HPDE6-E6E7 (cell line): ENCODE measurements at regions not wholly inside any gene's neighbourhood (a gene's known extent, or its start where the extent isn't known, plus 50 kb on each side); places are given as distances from the start of the nearest gene placed in this dataset.

Experiments
- DNase-seq: peaks from one replicate; pipeline ENCODE4 v3.0.0; 2011; ENCODE audit warnings: missing footprints; ENCODE audit errors: extremely low spot score

GRCh38 chr5:119789406-119790117, 160.2 kb downstream of the FAM170A start:
- no peak for DNase-seq

- no peak for DNase-seq
Measured at GRCh38 chr5:119792161-119792799, 162.9 kb downstream of the FAM170A start.

- DNase-seq: no peak
Measured at GRCh38 chr5:119795768-119796167, 166.4 kb downstream of the FAM170A start.

GRCh38 chr5:119801570-119801969, 172.2 kb downstream of the FAM170A start:
- no peak for DNase-seq

GRCh38 chr5:119808024-119808423, 178.7 kb downstream of the FAM170A start:
- DNase-seq: no peak

- DNase-seq: no peak
Measured at GRCh38 chr5:119808474-119808873, 179.1 kb downstream of the FAM170A start.

GRCh38 chr5:119810217-119810616, 180.9 kb downstream of the FAM170A start:
- no peak for DNase-seq

- no peak for DNase-seq
Measured at GRCh38 chr5:119811458-119811857, 182.1 kb downstream of the FAM170A start.

GRCh38 chr5:119814655-119815054, 185.3 kb downstream of the FAM170A start:
- DNase-seq: no peak

- no peak for DNase-seq
Measured at GRCh38 chr5:119816055-119816454, 186.7 kb downstream of the FAM170A start.

GRCh38 chr5:119820016-119820415, 190.7 kb downstream of the FAM170A start:
- DNase-seq: no peak

- DNase-seq: no peak
Measured at GRCh38 chr5:119820608-119821007, 191.2 kb downstream of the FAM170A start.

- DNase-seq: no peak
Measured at GRCh38 chr5:119828541-119828940, 199.2 kb downstream of the FAM170A start.

- DNase-seq: no peak
Measured at GRCh38 chr5:119829341-119829740, 200.0 kb downstream of the FAM170A start.

- DNase-seq: no peak
Measured at GRCh38 chr5:119833176-119833575, 203.8 kb downstream of the FAM170A start.

GRCh38 chr5:119840175-119840574, 210.8 kb downstream of the FAM170A start:
- DNase-seq: no peak

- no peak for DNase-seq
Measured at GRCh38 chr5:119852140-119852539, 222.8 kb downstream of the FAM170A start.

- no peak for DNase-seq
Measured at GRCh38 chr5:119860463-119860862, 231.1 kb downstream of the FAM170A start.

- DNase-seq: no peak
Measured at GRCh38 chr5:119862619-119863018, 233.3 kb downstream of the FAM170A start.

- no peak for DNase-seq
Measured at GRCh38 chr5:119864286-119864685, 234.9 kb downstream of the FAM170A start.

- DNase-seq: no peak
Measured at GRCh38 chr5:119873611-119874010, 244.3 kb downstream of the FAM170A start.

GRCh38 chr5:119876522-119876921, 247.2 kb downstream of the FAM170A start:
- no peak for DNase-seq

GRCh38 chr5:119878712-119879111, 249.4 kb downstream of the FAM170A start:
- no peak for DNase-seq

GRCh38 chr5:119879446-119879845, 250.1 kb downstream of the FAM170A start:
- no peak for DNase-seq
